Fibroblast of lung (primary cell): ENCODE measurements at regions not wholly inside any gene's neighbourhood (a gene's known extent, or its start where the extent isn't known, plus 50 kb on each side); places are given as distances from the start of the nearest gene placed in this dataset.

Experiments
- DNase-seq, 2 donors: peaks; one replicate each; pipeline versions ENCODE4 v3.0.0 to v3.0.0-alpha.2; 2010; ENCODE audit warnings: low read depth in 2 of 2
- H2AFZ ChIP-seq: 2 replicates; pipeline ENCODE4 v1.5.1; 2012; ENCODE audit warnings: low read length, control low read depth, inconsistent platforms
- H3K27ac ChIP-seq: 2 replicates; pipeline ENCODE4 v1.5.1; 2011; ENCODE audit warnings: low read length, control low read depth; ENCODE audit not compliant: insufficient read depth
- H3K27me3 ChIP-seq: 2 replicates; pipeline ENCODE4 v1.5.1; 2011; ENCODE audit warnings: mild to moderate bottlenecking, low read length; ENCODE audit not compliant: control insufficient read depth, insufficient read depth
- H3K36me3 ChIP-seq: 2 replicates; pipeline ENCODE4 v1.5.1; 2011; ENCODE audit warnings: low read length; ENCODE audit not compliant: control insufficient read depth, insufficient read depth
- H3K4me1 ChIP-seq: 2 replicates; pipeline ENCODE4 v1.5.1; 2011; ENCODE audit warnings: low read length; ENCODE audit not compliant: control insufficient read depth, insufficient read depth; ENCODE audit errors: extremely low read depth
- H3K4me2 ChIP-seq: 2 replicates; pipeline ENCODE4 v1.5.1; 2011; ENCODE audit warnings: low read length, control low read depth; ENCODE audit not compliant: insufficient read depth; ENCODE audit errors: extremely low read depth
- H3K4me3 ChIP-seq, 4 experiments: fragments of 200-600 bp in 1 of 4; sonication (generic) in 1 of 4; replicated peaks in 1 of 4; 2 replicates each; pipeline ENCODE4 v1.5.1; 2011 to 2016; ENCODE audit warnings: low read length in 4 of 4, low read depth in 3 of 4, mild to moderate bottlenecking in 3 of 4, control low read depth in 2 of 4, inconsistent platforms in 1 of 4, mixed read lengths in 1 of 4; ENCODE audit not compliant: insufficient read depth in 1 of 4; ENCODE audit errors: control extremely low read depth in 1 of 4
- H3K79me2 ChIP-seq: 2 replicates; pipeline ENCODE4 v1.5.1; 2012; ENCODE audit warnings: mild to moderate bottlenecking, low read length, inconsistent platforms; ENCODE audit not compliant: control insufficient read depth, insufficient read depth
- H3K9ac ChIP-seq: 2 replicates; pipeline ENCODE4 v1.5.1; 2011; ENCODE audit warnings: mild to moderate bottlenecking, low read length, control low read depth; ENCODE audit not compliant: insufficient read depth
- H3K9me3 ChIP-seq: 2 replicates; pipeline ENCODE4 v1.5.1; 2012; ENCODE audit warnings: low read depth, low read length; ENCODE audit not compliant: control insufficient read depth, insufficient read depth
- H4K20me1 ChIP-seq: 2 replicates; pipeline ENCODE4 v1.5.1; 2011; ENCODE audit warnings: low read length; ENCODE audit not compliant: control insufficient read depth, insufficient read depth; ENCODE audit errors: extremely low read depth
- EZH2 ChIP-seq: IDR thresholded peaks from 2 replicates; pipeline ENCODE4 v1.5.1; 2012; ENCODE audit warnings: low read length, control low read depth, mild to moderate bottlenecking; ENCODE audit errors: missing control alignments
- TF ChIP-seq, protein P1 (sequence below), 2 donors: IDR thresholded peaks in 1 of 2; conservative IDR thresholded peaks in 1 of 2; 1 replicate in 1 of 2; 2 replicates in 1 of 2; pipeline ENCODE4 v1.5.1; 2011 to 2012; ENCODE audit warnings: low read length in 2 of 2, control low read depth in 1 of 2, inconsistent platforms in 1 of 2, low read depth in 1 of 2, mild to moderate bottlenecking in 1 of 2

DNA sequence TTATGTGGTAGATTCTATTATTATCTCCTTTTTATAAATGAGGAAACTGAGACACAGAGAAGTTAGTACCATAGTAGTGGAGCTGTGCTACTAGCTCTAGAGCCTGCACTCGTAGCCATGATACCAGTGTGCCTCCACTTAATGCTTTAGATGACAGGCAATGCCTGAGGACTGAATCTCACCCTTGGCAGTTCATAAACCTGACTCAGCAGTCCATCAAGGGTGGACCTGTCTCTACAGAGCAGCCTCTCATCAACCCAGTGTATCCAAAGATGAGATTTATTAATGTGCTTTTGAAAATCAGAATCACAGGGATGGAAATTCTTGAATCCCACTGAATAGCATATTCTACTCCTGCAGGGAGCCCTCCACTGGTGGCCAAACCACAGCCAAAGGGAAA lies 483.2 kb upstream of the DIPK2B start:
- Histone ChIP-seq H3K27me3 (no peaks in the 10 kb centered on the region), H3K4me1 (no peaks in the 10 kb centered on the region), H3K4me2 (no peak overlapping the region), H3K36me3 (no peaks in the 10 kb centered on the region), H3K27ac (no peak overlapping the region), H3K9ac (no peak overlapping the region), H3K4me3 (no peak overlapping the region), H2AFZ (no peak overlapping the region), H3K79me2 (no peaks in the 10 kb centered on the region), H3K9me3 (no peaks in the 10 kb centered on the region), H4K20me1 (no peaks in the 10 kb centered on the region)
- DNase-seq, result no peak
- TF ChIP-seq, protein P1, sequence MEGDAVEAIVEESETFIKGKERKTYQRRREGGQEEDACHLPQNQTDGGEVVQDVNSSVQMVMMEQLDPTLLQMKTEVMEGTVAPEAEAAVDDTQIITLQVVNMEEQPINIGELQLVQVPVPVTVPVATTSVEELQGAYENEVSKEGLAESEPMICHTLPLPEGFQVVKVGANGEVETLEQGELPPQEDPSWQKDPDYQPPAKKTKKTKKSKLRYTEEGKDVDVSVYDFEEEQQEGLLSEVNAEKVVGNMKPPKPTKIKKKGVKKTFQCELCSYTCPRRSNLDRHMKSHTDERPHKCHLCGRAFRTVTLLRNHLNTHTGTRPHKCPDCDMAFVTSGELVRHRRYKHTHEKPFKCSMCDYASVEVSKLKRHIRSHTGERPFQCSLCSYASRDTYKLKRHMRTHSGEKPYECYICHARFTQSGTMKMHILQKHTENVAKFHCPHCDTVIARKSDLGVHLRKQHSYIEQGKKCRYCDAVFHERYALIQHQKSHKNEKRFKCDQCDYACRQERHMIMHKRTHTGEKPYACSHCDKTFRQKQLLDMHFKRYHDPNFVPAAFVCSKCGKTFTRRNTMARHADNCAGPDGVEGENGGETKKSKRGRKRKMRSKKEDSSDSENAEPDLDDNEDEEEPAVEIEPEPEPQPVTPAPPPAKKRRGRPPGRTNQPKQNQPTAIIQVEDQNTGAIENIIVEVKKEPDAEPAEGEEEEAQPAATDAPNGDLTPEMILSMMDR (conservative IDR thresholded peaks at IDR 0.05 in 1 of 2, IDR thresholded peaks at IDR 0.05 in 1 of 2; ENCODE audit: low read depth in 1 of 2, low read length in 2 of 2), result no peak
- TF ChIP-seq EZH2, result no peak

DNA sequence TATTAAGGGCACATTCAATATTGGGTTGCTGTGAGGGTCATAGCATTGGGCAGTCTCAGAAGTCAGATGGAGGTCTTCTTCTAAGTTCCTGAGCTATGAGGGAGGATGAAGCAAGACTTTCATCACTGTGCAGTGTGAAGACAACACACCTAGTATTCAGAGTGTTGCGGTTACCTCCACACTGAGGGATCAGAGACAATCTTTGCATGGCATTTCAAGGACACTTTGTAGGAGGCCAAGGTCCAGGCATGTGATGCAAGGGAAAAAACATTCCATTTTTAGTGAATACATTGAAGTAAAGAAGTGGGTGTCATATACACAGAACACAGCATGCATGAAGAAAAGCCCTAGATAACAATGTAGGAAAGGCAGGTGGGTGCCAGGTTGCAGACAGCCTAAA lies 481.2 kb upstream of the DIPK2B start:
- H3K36me3 ChIP-seq, result no peaks in the 10 kb centered on the region
- H3K9ac ChIP-seq, result no peak overlapping the region
- H3K4me2 ChIP-seq, result no peak overlapping the region
- H3K4me1 ChIP-seq, result no peaks in the 10 kb centered on the region
- no peaks in the 10 kb centered on the region for H3K79me2 ChIP-seq
- no peak overlapping the region for H3K27ac ChIP-seq
- DNase-seq, result no peak
- H4K20me1 ChIP-seq, result no peaks in the 10 kb centered on the region
- H3K9me3 ChIP-seq, result no peaks in the 10 kb centered on the region
- H2AFZ ChIP-seq, result no peak overlapping the region
- no peaks in the 10 kb centered on the region for H3K27me3 ChIP-seq
- TF ChIP-seq, protein P1 (conservative IDR thresholded peaks at IDR 0.05 in 1 of 2, IDR thresholded peaks at IDR 0.05 in 1 of 2; ENCODE audit: low read depth in 1 of 2, low read length in 2 of 2), result no peak
- TF ChIP-seq EZH2, result no peak
- H3K4me3 ChIP-seq, result no peak overlapping the region

DNA sequence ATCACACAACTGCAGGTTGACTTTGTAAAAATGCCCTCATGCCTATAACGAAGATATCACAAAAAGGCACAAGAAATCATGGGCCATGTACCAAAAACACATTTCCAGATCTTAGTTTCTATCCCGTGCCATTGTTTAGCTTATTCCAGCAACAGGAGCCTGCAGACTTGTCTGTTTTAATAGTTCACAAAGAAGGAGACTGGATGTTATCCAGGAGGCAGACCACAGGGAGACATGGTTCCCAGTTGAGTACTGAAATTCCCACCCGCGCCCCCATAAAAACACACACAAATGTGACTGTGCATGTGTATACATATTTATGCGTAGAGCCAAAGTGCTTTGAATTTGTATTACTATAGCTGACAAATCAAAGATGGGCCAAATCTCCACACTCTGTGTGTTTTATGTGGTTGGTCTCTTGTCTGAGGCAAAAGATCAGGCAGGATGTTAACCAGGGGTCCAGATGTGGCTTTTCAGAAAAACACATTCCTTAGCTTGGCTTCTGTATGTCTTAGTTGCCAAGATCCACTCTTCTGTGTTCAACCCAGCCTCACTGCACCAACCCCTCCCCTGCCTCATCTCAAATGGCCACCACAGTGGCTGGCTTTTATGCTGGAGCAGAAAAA lies 469.2 kb upstream of the DIPK2B start:
- TF ChIP-seq EZH2, result no peak
- TF ChIP-seq, protein P1 (conservative IDR thresholded peaks at IDR 0.05 in 1 of 2, IDR thresholded peaks at IDR 0.05 in 1 of 2; ENCODE audit: low read depth in 1 of 2, low read length in 2 of 2), result no peak
- peak overlapping the region; percentile 80 for H3K27ac ChIP-seq
- no peaks in the 10 kb centered on the region for H3K79me2 ChIP-seq
- peak; percentile 75 to 77 for DNase-seq
- no peak overlapping the region for H3K4me3 ChIP-seq
- H3K9me3 ChIP-seq, result no peaks in the 10 kb centered on the region
- no peak overlapping the region for H2AFZ ChIP-seq
- H3K36me3 ChIP-seq, result no peaks in the 10 kb centered on the region
- H4K20me1 ChIP-seq, result no peaks in the 10 kb centered on the region
- H3K4me2 ChIP-seq, result peak overlapping the region; percentile 64
- H3K4me1 ChIP-seq, result peaks cover 10% of the 10 kb centered on the region
- H3K9ac ChIP-seq, result no peak overlapping the region
- H3K27me3 ChIP-seq, result no peaks in the 10 kb centered on the region
